ENCODE measurements at regions not wholly inside any gene's neighbourhood (a gene's known extent, or its start where the extent isn't known, plus 50 kb on each side); places are given as distances from the start of the nearest gene placed in this dataset.

- TF ChIP-seq CTCF (IDR thresholded peaks at IDR 0.05) (no peak), EP300 (IDR thresholded peaks at IDR 0.05; ENCODE audit: low read depth) (no peak), POLR2A (IDR thresholded peaks at IDR 0.05) (no peak), POLR2AphosphoS5 (IDR thresholded peaks at IDR 0.05) (no peak)
- no peaks in the 10 kb centered on the region for H3K27me3 ChIP-seq
- no peak overlapping the region for H3K4me3 ChIP-seq
- 55 to 63% methylated on average over 3 to 5 of the region's 5 CpGs for WGBS, 2 donors (ENCODE audit: low coverage in 1 of 2)
- peak overlapping the region in 2 of 4 donors; percentile 65 to 70 for H3K27ac ChIP-seq
- in situ Hi-C loops (cut with MboI; ENCODE audit: low pct_ligation_motif_present in 1 of 4, low pct_unique_long_range_greater_than_20kb in 1 of 4, low sequenced_read_pairs in 3 of 4), result no loop called here
- H3K9me3 ChIP-seq, result no peaks in the 10 kb centered on the region
- intact Hi-C loops (cut with DNase I; ENCODE audit: low total_unique reads), result no loop called here
- DNase-seq, result no peak
- peaks cover 0 to 21% (median 12%) of the 10 kb centered on the region in 4 donors for H3K4me1 ChIP-seq
- H3K36me3 ChIP-seq, result no peaks in the 10 kb centered on the region
Measured at GRCh38 chr3:72452745-72453144, 395.5 kb downstream of the SHQ1 start.

GRCh38 chr3:72451841-72452240, 396.4 kb downstream of the SHQ1 start:
- Histone ChIP-seq H3K4me3 (no peak overlapping the region), H3K27ac (peak overlapping the region; percentile 13 to 70 (median 60)), H3K27me3 (no peaks in the 10 kb centered on the region), H3K4me1 (peaks cover 0 to 26% (median 14%) of the 10 kb centered on the region in 4 donors), H3K9me3 (no peaks in the 10 kb centered on the region), H3K36me3 (no peaks in the 10 kb centered on the region)
- 35 to 65% methylated on average over 3 of the region's 3 CpGs for WGBS, 2 donors (ENCODE audit: low coverage in 1 of 2)
- intact Hi-C loops (cut with DNase I; ENCODE audit: low total_unique reads) (no loop called here), in situ Hi-C loops (cut with MboI; ENCODE audit: low pct_ligation_motif_present in 1 of 4, low pct_unique_long_range_greater_than_20kb in 1 of 4, low sequenced_read_pairs in 3 of 4) (no loop called here)
- TF ChIP-seq POLR2AphosphoS5 (IDR thresholded peaks at IDR 0.05), result peak in 1 of 3 donors; percentile 36
- no peak for TF ChIP-seq EP300 (IDR thresholded peaks at IDR 0.05; ENCODE audit: low read depth)
- peak; percentile 35 for DNase-seq

GRCh38 chr3:72449551-72449950, 398.7 kb downstream of the SHQ1 start:
- in situ Hi-C loops (cut with MboI; ENCODE audit: low pct_ligation_motif_present in 1 of 4, low pct_unique_long_range_greater_than_20kb in 1 of 4, low sequenced_read_pairs in 3 of 4) (no loop called here), intact Hi-C loops (cut with DNase I; ENCODE audit: low total_unique reads) (loop anchor here (5.0 to 10.0 kb wide), 2 partner anchors 115 to 327 kb away; no protein-coding TSS in a partner anchor)
- Histone ChIP-seq H3K9me3 (no peaks in the 10 kb centered on the region), H3K4me3 (no peak overlapping the region), H3K27me3 (no peaks in the 10 kb centered on the region), H3K4me1 (peaks cover 0 to 40% (median 23%) of the 10 kb centered on the region in 4 donors), H3K36me3 (no peaks in the 10 kb centered on the region), H3K27ac (no peak overlapping the region)
- TF ChIP-seq CTCF (IDR thresholded peaks at IDR 0.05), result no peak
- no peak for TF ChIP-seq EP300 (IDR thresholded peaks at IDR 0.05; ENCODE audit: low read depth)
- no peak for TF ChIP-seq POLR2AphosphoS5 (IDR thresholded peaks at IDR 0.05)
- TF ChIP-seq POLR2A (IDR thresholded peaks at IDR 0.05), result no peak
- WGBS, 2 donors (ENCODE audit: low coverage in 1 of 2), result 93 to 97% methylated on average over 3 of the region's 3 CpGs
- no peak for DNase-seq

- Histone ChIP-seq H3K27me3 (no peaks in the 10 kb centered on the region), H3K9me3 (no peaks in the 10 kb centered on the region), H3K27ac (no peak overlapping the region), H3K4me3 (no peak overlapping the region), H3K36me3 (no peaks in the 10 kb centered on the region), H3K4me1 (peaks cover 0 to 47% (median 24%) of the 10 kb centered on the region in 4 donors)
- TF ChIP-seq EP300 (IDR thresholded peaks at IDR 0.05; ENCODE audit: low read depth), result no peak
- TF ChIP-seq CTCF (IDR thresholded peaks at IDR 0.05), result no peak
- TF ChIP-seq POLR2A (IDR thresholded peaks at IDR 0.05), result no peak
- TF ChIP-seq POLR2AphosphoS5 (IDR thresholded peaks at IDR 0.05), result no peak
- 63 to 76% methylated on average over 3 of the region's 3 CpGs for WGBS, 2 donors (ENCODE audit: low coverage in 1 of 2)
- no peak for DNase-seq
- intact Hi-C loops (cut with DNase I; ENCODE audit: low total_unique reads), result loop anchor here (5.0 to 10.0 kb wide), 2 partner anchors 114 to 327 kb away; no protein-coding TSS in a partner anchor
- in situ Hi-C loops (cut with MboI; ENCODE audit: low pct_ligation_motif_present in 1 of 4, low pct_unique_long_range_greater_than_20kb in 1 of 4, low sequenced_read_pairs in 3 of 4), result no loop called here
Measured at GRCh38 chr3:72448858-72449257, 399.4 kb downstream of the SHQ1 start.

- DNase-seq, result no peak
- H3K9me3 ChIP-seq, result no peaks in the 10 kb centered on the region
- peaks cover 0 to 52% (median 25%) of the 10 kb centered on the region in 4 donors for H3K4me1 ChIP-seq
- intact Hi-C loops (cut with DNase I; ENCODE audit: low total_unique reads), result loop anchor here (5.0 to 10.0 kb wide), 2 partner anchors 114 to 326 kb away; no protein-coding TSS in a partner anchor
- no peaks in the 10 kb centered on the region for H3K36me3 ChIP-seq
- TF ChIP-seq EP300 (IDR thresholded peaks at IDR 0.05; ENCODE audit: low read depth) (no peak), CTCF (IDR thresholded peaks at IDR 0.05) (no peak), POLR2AphosphoS5 (IDR thresholded peaks at IDR 0.05) (no peak), POLR2A (IDR thresholded peaks at IDR 0.05) (no peak)
- 85 to 89% methylated on average over 4 to 8 of the region's 8 CpGs for WGBS, 2 donors (ENCODE audit: low coverage in 1 of 2)
- no peak overlapping the region for H3K27ac ChIP-seq
- H3K27me3 ChIP-seq, result no peaks in the 10 kb centered on the region
- H3K4me3 ChIP-seq, result no peak overlapping the region
- in situ Hi-C loops (cut with MboI; ENCODE audit: low pct_ligation_motif_present in 1 of 4, low pct_unique_long_range_greater_than_20kb in 1 of 4, low sequenced_read_pairs in 3 of 4), result no loop called here
Measured at GRCh38 chr3:72448375-72448823, 399.8 kb downstream of the SHQ1 start.

Data from transverse colon (tissue), 4 donors.